PC-3 (cell line): ENCODE measurements at regions not wholly inside any gene's neighbourhood (a gene's known extent, or its start where the extent isn't known, plus 50 kb on each side); places are given as distances from the start of the nearest gene placed in this dataset.

Source experiments
- ATAC-seq: fragments of 200-7000 bp; cut with Tn5 transposase; 2 replicates; pipeline ENCODE4 v1.9.1; 2020; ENCODE audit warnings: mild to moderate bottlenecking, moderate library complexity
- BruUV-seq: library from RNA; stranded (reverse); fragments of 400-500 nt; replicated peaks from 2 replicates; lab custom pipeline; 2021; lab: Mats Ljungman, UMichigan
- CTCF ChIA-PET: fragments of 300-600 bp; sonication (Branson Sonifier 250); formaldehyde crosslinking; loops from one replicate; lab custom pipeline; 2022; ENCODE audit warnings: antibody characterized with exemption; lab: Charles Lee
- POLR2A ChIA-PET: fragments of 300-600 bp; sonication (Branson Sonifier 250); formaldehyde crosslinking; loops from one replicate; lab custom pipeline; 2022; ENCODE audit warnings: antibody characterized with exemption; ENCODE audit not compliant: unreplicated experiment; lab: Charles Lee
- DNase-seq: peaks from one replicate; pipeline ENCODE4 v3.0.0-alpha.2; 2015
- H2AFZ ChIP-seq: fragments of 300-600 bp; sonication (generic); 2 replicates; pipeline ENCODE4 v1.6.0; 2016; ENCODE audit warnings: antibody characterized with exemption, low read length
- H3F3A ChIP-seq: fragments of 300-600 bp; sonication (generic); one replicate; pipeline ENCODE4 v1.6.0; 2017; ENCODE audit warnings: antibody characterized with exemption, low read length, control low read depth, mild to moderate bottlenecking; ENCODE audit not compliant: unreplicated experiment
- H3K27ac ChIP-seq: fragments of 300-600 bp; sonication (generic); 2 replicates; pipeline ENCODE4 v1.5.1; 2016; ENCODE audit warnings: mild to moderate bottlenecking, low read length
- H3K27me3 ChIP-seq: fragments of 300-600 bp; sonication (generic); 2 replicates; pipeline ENCODE4 v1.6.1; 2016; ENCODE audit warnings: low read length, mixed read lengths
- H3K36me3 ChIP-seq: fragments of 300-600 bp; sonication (generic); 2 replicates; pipeline ENCODE4 v1.6.1; 2016; ENCODE audit warnings: low read depth, mixed run types, low read length, mixed read lengths
- H3K4me1 ChIP-seq: fragments of 300-600 bp; sonication (generic); 2 replicates; pipeline ENCODE4 v1.5.1; 2016; ENCODE audit warnings: low read length; ENCODE audit not compliant: insufficient read depth
- H3K4me2 ChIP-seq: fragments of 300-600 bp; sonication (generic); 2 replicates; pipeline ENCODE4 v1.6.0; 2016; ENCODE audit warnings: low read length
- H3K4me3 ChIP-seq: fragments of 300-600 bp; sonication (generic); 2 replicates; pipeline ENCODE4 v1.5.1; 2016; ENCODE audit warnings: mild to moderate bottlenecking, low read length, mixed read lengths
- H3K79me2 ChIP-seq: fragments of 300-600 bp; sonication (generic); 2 replicates; pipeline ENCODE4 v1.6.1; 2017; ENCODE audit warnings: low read length, mixed read lengths
- H3K9ac ChIP-seq: fragments of 300-600 bp; sonication (generic); 2 replicates; pipeline ENCODE4 v1.6.0; 2016; ENCODE audit warnings: mild to moderate bottlenecking, low read length
- H3K9me2 ChIP-seq: fragments of 300-600 bp; sonication (generic); replicated peaks from 2 replicates; pipeline ENCODE4 v1.6.1; 2016; ENCODE audit warnings: mixed run types, low read length, mixed read lengths
- H3K9me3 ChIP-seq: fragments of 300-600 bp; sonication (generic); 2 replicates; pipeline ENCODE4 v1.6.1; 2016; ENCODE audit warnings: low read length, mixed read lengths
- H4K20me1 ChIP-seq: fragments of 300-600 bp; sonication (generic); 2 replicates; pipeline ENCODE4 v1.6.1; 2016; ENCODE audit warnings: low read length, mixed read lengths
- CTCF ChIP-seq: fragments of 300-600 bp; sonication (generic); conservative IDR thresholded peaks from 2 replicates; pipeline ENCODE4 v1.5.1; 2017; ENCODE audit warnings: antibody characterized with exemption, low read depth, mild to moderate bottlenecking, low read length
- EZH2 ChIP-seq: fragments of 300-600 bp; sonication (generic); IDR thresholded peaks from one replicate; pipeline ENCODE4 v1.6.1; 2017; ENCODE audit warnings: antibody characterized with exemption, mild to moderate bottlenecking, low read length; ENCODE audit not compliant: unreplicated experiment
- EZH2phosphoT487 ChIP-seq: fragments of 300-600 bp; sonication (generic); IDR thresholded peaks from 2 replicates; pipeline ENCODE4 v1.6.1; 2018; ENCODE audit warnings: mild to moderate bottlenecking, antibody characterized with exemption, low read length, borderline replicate concordance
- intact Hi-C: fragments of 100-400 bp; cut with micrococcal nuclease; formaldehyde crosslinking; loops from 2 replicates; pipeline ENCODE4 v1.9.0; 2023

DNA sequence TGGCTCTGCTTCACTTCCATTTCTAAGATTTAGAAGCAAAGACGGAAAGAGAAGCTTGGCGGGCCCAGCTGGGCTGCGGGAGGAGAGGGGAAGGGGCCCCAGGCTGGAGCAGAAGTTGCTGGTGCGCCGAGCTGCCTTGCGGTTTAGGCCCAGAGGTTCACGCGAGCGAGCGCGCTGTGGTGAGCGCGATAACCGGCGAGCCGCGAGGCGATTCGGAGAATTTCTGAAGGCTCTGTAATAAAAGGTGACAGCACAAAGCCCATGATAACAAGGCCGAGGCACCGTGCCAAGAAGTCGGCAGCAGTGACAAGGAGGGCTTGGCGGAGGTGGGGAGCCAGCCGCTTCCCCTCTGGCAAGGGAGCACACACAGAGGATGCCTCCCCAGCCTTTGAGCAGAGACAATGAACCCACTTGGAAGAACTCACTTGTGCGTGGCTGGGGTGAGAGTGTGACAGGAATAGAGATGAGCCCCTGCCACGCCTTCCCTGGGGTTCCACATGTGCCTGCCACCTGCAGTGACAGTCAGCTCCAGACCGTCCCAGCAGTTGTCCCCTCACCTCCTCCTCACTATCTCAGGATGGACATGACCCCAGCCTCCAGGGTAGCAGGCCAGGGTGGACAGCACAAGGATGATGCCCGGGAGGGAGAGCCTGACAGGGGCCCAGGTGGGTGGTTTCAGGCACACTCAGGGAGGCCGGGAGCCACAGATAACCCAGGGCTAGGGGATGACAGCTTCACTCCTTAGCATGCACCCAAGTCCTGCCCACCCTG is 315.2 kb downstream of the UACA start:
- Histone ChIP-seq H3K4me3 (no peak overlapping the region), H3K4me2 (no peak overlapping the region), H4K20me1 (no peaks in the 10 kb centered on the region), H3K36me3 (no peaks in the 10 kb centered on the region), H3K9me2 (no peaks in the 10 kb centered on the region), H3K27ac (no peak overlapping the region), H3K4me1 (no peaks in the 10 kb centered on the region), H3K9me3 (no peaks in the 10 kb centered on the region), H3K9ac (no peak overlapping the region), H3K79me2 (no peaks in the 10 kb centered on the region), H3K27me3 (peaks cover 15% of the 10 kb centered on the region), H3F3A (no peaks in the 10 kb centered on the region), H2AFZ (no peak overlapping the region)
- ChIA-PET POLR2A (no interaction called here), CTCF (no interaction called here)
- intact Hi-C loops: no loop called here
- DNase-seq (no peak), ATAC-seq (no peak)
- TF ChIP-seq EZH2phosphoT487 (no peak), CTCF (no peak), EZH2 (no peak)
- no TSS peak for BruUV-seq

DNA sequence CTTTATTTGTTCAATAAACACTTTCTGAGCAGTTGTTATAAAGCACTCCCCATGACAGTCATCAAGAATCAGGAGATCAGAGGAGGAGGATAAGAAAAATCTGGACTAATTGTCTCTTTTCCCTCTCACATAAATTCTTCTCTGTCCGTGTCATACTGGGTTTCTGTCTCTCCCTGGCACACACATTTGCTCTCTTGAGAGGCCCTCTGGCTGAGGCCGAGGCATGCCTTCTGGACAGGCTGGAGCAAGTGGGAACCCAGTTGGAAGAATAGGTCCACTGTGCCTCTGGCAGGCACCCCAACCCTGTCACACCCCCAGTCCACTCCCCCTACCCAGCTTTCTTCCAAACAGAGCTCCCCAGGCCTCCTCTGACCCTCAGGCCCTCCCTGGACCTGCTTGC is 315.8 kb downstream of the UACA start:
- Histone ChIP-seq H4K20me1 (no peaks in the 10 kb centered on the region), H3K4me1 (no peaks in the 10 kb centered on the region), H3K9me2 (no peaks in the 10 kb centered on the region), H3K9me3 (no peaks in the 10 kb centered on the region), H3K27ac (no peak overlapping the region), H3K4me3 (no peak overlapping the region), H3K27me3 (peaks cover 15% of the 10 kb centered on the region), H3K4me2 (no peak overlapping the region), H3K36me3 (no peaks in the 10 kb centered on the region), H2AFZ (no peak overlapping the region), H3K79me2 (no peaks in the 10 kb centered on the region), H3F3A (no peaks in the 10 kb centered on the region), H3K9ac (no peak overlapping the region)
- DNase-seq: no peak
- intact Hi-C loops: no loop called here
- ChIA-PET POLR2A (no interaction called here), CTCF (no interaction called here)
- ATAC-seq: no peak
- TF ChIP-seq EZH2phosphoT487 (no peak), EZH2 (no peak)
- no TSS peak for BruUV-seq

DNA sequence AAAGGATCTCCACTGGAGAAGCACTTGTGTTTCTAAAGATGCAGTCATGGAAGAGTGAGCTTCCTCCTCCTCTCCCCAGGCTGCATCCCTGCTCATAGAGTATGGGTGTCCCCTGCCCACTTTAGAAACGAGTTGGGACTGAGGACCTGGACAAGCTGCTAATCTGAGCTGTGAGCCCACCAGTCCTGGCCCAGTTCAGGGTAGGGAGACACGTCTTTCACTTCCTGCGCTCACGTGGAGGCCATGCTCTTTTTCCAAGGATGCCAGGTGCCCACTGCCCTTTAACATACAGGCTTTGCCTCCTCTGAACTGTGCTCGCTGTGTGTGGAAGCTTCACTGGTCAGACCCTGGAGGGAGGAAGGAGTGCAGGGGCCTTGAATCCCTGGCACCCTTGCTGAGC is 316.3 kb downstream of the UACA start:
- no peak overlapping the region for H3K9ac ChIP-seq
- CTCF ChIA-PET: no interaction called here
- ATAC-seq (no peak), DNase-seq (no peak)
- intact Hi-C loops: no loop called here
- no peaks in the 10 kb centered on the region for H3K9me3 ChIP-seq
- no peak for TF ChIP-seq EZH2phosphoT487
- no peak for TF ChIP-seq CTCF
- no peak for TF ChIP-seq EZH2
- H2AFZ ChIP-seq: no peak overlapping the region
- no peaks in the 10 kb centered on the region for H3F3A ChIP-seq
- POLR2A ChIA-PET: no interaction called here
- H3K27ac ChIP-seq: no peak overlapping the region
- H3K4me3 ChIP-seq: no peak overlapping the region
- H3K4me2 ChIP-seq: no peak overlapping the region
- no peaks in the 10 kb centered on the region for H3K4me1 ChIP-seq
- no TSS peak for BruUV-seq
- H3K9me2 ChIP-seq: no peaks in the 10 kb centered on the region
- no peaks in the 10 kb centered on the region for H4K20me1 ChIP-seq
- no peaks in the 10 kb centered on the region for H3K36me3 ChIP-seq
- H3K79me2 ChIP-seq: no peaks in the 10 kb centered on the region
- peaks cover 17% of the 10 kb centered on the region for H3K27me3 ChIP-seq
